Neuronal stem cell (in vitro differentiated cells): ENCODE measurements at regions not wholly inside any gene's neighbourhood (a gene's known extent, or its start where the extent isn't known, plus 50 kb on each side); places are given as distances from the start of the nearest gene placed in this dataset.
A peak's percentile ranks its signal among the peaks of the same experiment; 100 is the strongest.

Experiments
- DNase-seq: peaks from one replicate; pipeline ENCODE4 v3.0.0-alpha.2; 2013; ENCODE audit warnings: low spot score
- H2AFZ ChIP-seq: one replicate; pipeline ENCODE4 v1.6.1; 2013; ENCODE audit warnings: mild to moderate bottlenecking, low read length, inconsistent platforms
- H2AK5ac ChIP-seq: 2 replicates; pipeline ENCODE4 v1.6.1; 2013; ENCODE audit warnings: low read depth, mild to moderate bottlenecking, inconsistent platforms, low read length, moderate library complexity, mixed read lengths
- H2BK120ac ChIP-seq: 2 replicates; pipeline ENCODE4 v1.6.1; 2013; ENCODE audit warnings: low read depth, mild to moderate bottlenecking, inconsistent platforms, low read length, moderate library complexity, mixed read lengths
- H2BK12ac ChIP-seq: one replicate; pipeline ENCODE4 v1.6.1; 2013; ENCODE audit warnings: low read length, inconsistent platforms
- H2BK15ac ChIP-seq: 2 replicates; pipeline ENCODE4 v1.6.1; 2013; ENCODE audit warnings: mild to moderate bottlenecking, low read length, inconsistent platforms, mixed read lengths
- H2BK5ac ChIP-seq: one replicate; pipeline ENCODE4 v1.6.1; 2013; ENCODE audit warnings: inconsistent platforms, mild to moderate bottlenecking, low read length, moderate library complexity
- H3K14ac ChIP-seq: one replicate; pipeline ENCODE4 v1.6.1; 2013; ENCODE audit warnings: low read length, inconsistent platforms
- H3K18ac ChIP-seq: 2 replicates; pipeline ENCODE4 v1.6.1; 2013; ENCODE audit warnings: low read length, inconsistent platforms
- H3K23ac ChIP-seq: 2 replicates; pipeline ENCODE4 v1.6.1; 2013; ENCODE audit warnings: low read depth, mild to moderate bottlenecking, mixed read lengths, low read length, inconsistent platforms; ENCODE audit not compliant: poor library complexity
- H3K27ac ChIP-seq: replicated peaks from 3 replicates; pipeline ENCODE4 v1.5.1; 2013; ENCODE audit warnings: low read length, inconsistent platforms
- H3K27me3 ChIP-seq, 3 experiments: 2 replicates each; pipeline ENCODE4 v1.6.1; 2013; ENCODE audit warnings: low read length in 3 of 3, mild to moderate bottlenecking in 2 of 3, inconsistent platforms in 1 of 3, low read depth in 1 of 3, mixed read lengths in 1 of 3, moderate library complexity in 1 of 3; ENCODE audit not compliant: control insufficient read depth in 3 of 3, insufficient read depth in 3 of 3
- H3K36me3 ChIP-seq, 2 donors: replicated peaks in 1 of 2; 2 replicates each; pipeline ENCODE4 v1.6.1; 2013; ENCODE audit warnings: low read length in 2 of 2; ENCODE audit not compliant: control insufficient read depth in 2 of 2, insufficient read depth in 2 of 2
- H3K4ac ChIP-seq: 2 replicates; pipeline ENCODE4 v1.6.1; 2013; ENCODE audit warnings: inconsistent platforms, mild to moderate bottlenecking, low read length, moderate library complexity
- H3K4me1 ChIP-seq, 2 donors: 1 replicate in 1 of 2; 2 replicates in 1 of 2; pipeline ENCODE4 v1.6.1; 2013; ENCODE audit warnings: low read length in 2 of 2, low read depth in 1 of 2; ENCODE audit not compliant: control insufficient read depth in 2 of 2, insufficient read depth in 1 of 2
- H3K4me2 ChIP-seq: one replicate; pipeline ENCODE4 v1.6.1; 2013; ENCODE audit warnings: mild to moderate bottlenecking, low read length, inconsistent platforms; ENCODE audit not compliant: insufficient read depth, poor library complexity, severe bottlenecking
- H3K4me3 ChIP-seq, 2 donors: 2 replicates each; pipeline ENCODE4 v1.5.1; 2013; ENCODE audit warnings: low read length in 2 of 2, mild to moderate bottlenecking in 2 of 2, inconsistent platforms in 1 of 2, moderate library complexity in 1 of 2
- H3K79me1 ChIP-seq: one replicate; pipeline ENCODE4 v1.6.1; 2013; ENCODE audit warnings: low read depth, mild to moderate bottlenecking, inconsistent platforms, low read length, moderate library complexity
- H3K9ac ChIP-seq: one replicate; pipeline ENCODE4 v1.6.1; 2013; ENCODE audit warnings: mild to moderate bottlenecking, low read depth, low read length, inconsistent platforms; ENCODE audit not compliant: poor library complexity
- H3K9me3 ChIP-seq, 2 donors: replicated peaks in 1 of 2; 2 replicates each; pipeline versions ENCODE3 to v1.6.1; 2013; ENCODE audit warnings: low read length in 2 of 2, mild to moderate bottlenecking in 2 of 2, inconsistent platforms in 1 of 2, low read depth in 1 of 2, mixed read lengths in 1 of 2, moderate library complexity in 1 of 2; ENCODE audit not compliant: control insufficient read depth in 2 of 2, insufficient read depth in 1 of 2
- H4K8ac ChIP-seq: one replicate; pipeline ENCODE4 v1.6.1; 2013; ENCODE audit warnings: low read depth, mild to moderate bottlenecking, inconsistent platforms, low read length, moderate library complexity
- H4K91ac ChIP-seq: one replicate; pipeline ENCODE4 v1.6.1; 2013; ENCODE audit warnings: low read length, low read depth, mild to moderate bottlenecking, inconsistent platforms; ENCODE audit not compliant: poor library complexity
- WGBS, 2 donors: extraction: QIAGEN DNeasy Blood & Tissue Kit; methylation state at CpG; one replicate each; pipeline ENCODE4 v1.1.7; 2013; ENCODE audit warnings: missing lambda C conversion rate in 2 of 2, mixed read lengths in 1 of 2; ENCODE audit not compliant: insufficient read length in 2 of 2, insufficient replicate concordance in 1 of 2; ENCODE audit errors: extremely low coverage in 2 of 2; 5-methylcytosine and 5-hydroxymethylcytosine counted together

- WGBS, 2 donors = no CpG with 5 or more reads among the region's 4 CpGs
- no peaks in the 10 kb centered on the region for H3K79me1 ChIP-seq
Observed at GRCh38 chr1:230570724-230571360, 71.4 kb upstream of the COG2 start.

GRCh38 chr1:230569201-230569600 is 73.1 kb upstream of the COG2 start:
- WGBS, 2 donors = no CpG with 5 or more reads among the region's 9 CpGs
- no peak overlapping the region for H3K27ac ChIP-seq
- H2AFZ ChIP-seq = no peak overlapping the region
- peaks cover 3 to 4% of the 10 kb centered on the region in 2 donors for H3K4me1 ChIP-seq
- H3K14ac ChIP-seq = no peak overlapping the region
- no peak overlapping the region for H2AK5ac ChIP-seq
- no peak overlapping the region for H2BK5ac ChIP-seq
- H3K36me3 ChIP-seq = no peaks in the 10 kb centered on the region
- no peak overlapping the region for H2BK15ac ChIP-seq
- no peak overlapping the region for H3K18ac ChIP-seq
- H3K4me2 ChIP-seq = no peak overlapping the region
- no peak overlapping the region for H3K4ac ChIP-seq
- no peak overlapping the region for H4K8ac ChIP-seq
- DNase-seq = no peak
- H3K9ac ChIP-seq = no peak overlapping the region
- no peaks in the 10 kb centered on the region for H3K9me3 ChIP-seq
- no peak overlapping the region for H4K91ac ChIP-seq
- no peak overlapping the region for H3K23ac ChIP-seq
- no peak overlapping the region for H3K4me3 ChIP-seq
- no peaks in the 10 kb centered on the region for H3K27me3 ChIP-seq
- H2BK12ac ChIP-seq = no peak overlapping the region
- no peak overlapping the region for H2BK120ac ChIP-seq
- no peaks in the 10 kb centered on the region for H3K79me1 ChIP-seq

More at GRCh38 chr1:230570724-230571360, 71.4 kb upstream of the COG2 start:
- Histone ChIP-seq H4K8ac (no peak overlapping the region), H3K4ac (no peak overlapping the region), H3K27ac (no peak overlapping the region), H2AK5ac (no peak overlapping the region), H4K91ac (no peak overlapping the region), H2AFZ (no peak overlapping the region), H2BK15ac (no peak overlapping the region), H3K36me3 (no peaks in the 10 kb centered on the region), H3K23ac (no peak overlapping the region), H3K9me3 (peaks cover 0 to 3% of the 10 kb centered on the region in 2 donors), H2BK12ac (no peak overlapping the region), H3K9ac (no peak overlapping the region), H3K18ac (no peak overlapping the region), H2BK120ac (no peak overlapping the region), H2BK5ac (no peak overlapping the region), H3K4me2 (no peak overlapping the region), H3K27me3 (peaks cover 0 to 5% (median 3%) of the 10 kb centered on the region in 3 experiments), H3K14ac (no peak overlapping the region), H3K4me1 (peaks cover 2 to 3% of the 10 kb centered on the region in 2 donors), H3K4me3 (no peak overlapping the region)
- DNase-seq = no peak

DNA sequence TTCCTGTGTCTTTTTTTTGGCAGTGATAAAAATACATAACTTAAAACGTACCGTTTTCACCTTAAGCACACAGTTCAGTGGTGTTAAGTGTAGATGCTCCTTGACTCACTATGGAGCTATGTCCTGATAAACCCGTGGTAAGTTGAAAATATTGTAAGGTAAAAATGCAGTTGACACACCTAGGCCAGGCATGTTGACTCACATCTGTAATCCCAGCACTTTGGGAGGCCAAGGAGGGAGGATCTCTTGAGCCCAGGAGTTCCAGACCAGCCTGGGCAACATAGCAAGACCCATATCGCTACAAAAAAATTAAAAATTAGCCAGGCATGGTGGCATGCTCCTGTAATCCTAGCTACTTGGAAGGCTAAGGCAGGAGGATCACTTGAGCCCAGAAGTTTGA is 73.6 kb upstream of the COG2 start:
- H3K18ac ChIP-seq = no peak overlapping the region
- H2AK5ac ChIP-seq = no peak overlapping the region
- no peak overlapping the region for H4K8ac ChIP-seq
- no CpG with 5 or more reads among the region's 4 CpGs for WGBS, 2 donors
- no peak overlapping the region for H2BK12ac ChIP-seq
- H2BK5ac ChIP-seq = no peak overlapping the region
- no peak overlapping the region for H3K4ac ChIP-seq
- H4K91ac ChIP-seq = no peak overlapping the region
- H3K9me3 ChIP-seq = no peaks in the 10 kb centered on the region
- peaks cover 6% of the 10 kb centered on the region in 2 donors for H3K4me1 ChIP-seq
- no peak overlapping the region for H3K9ac ChIP-seq
- H3K4me3 ChIP-seq = no peak overlapping the region
- no peaks in the 10 kb centered on the region for H3K27me3 ChIP-seq
- no peak overlapping the region for H3K14ac ChIP-seq
- no peak overlapping the region for H3K27ac ChIP-seq
- H3K23ac ChIP-seq = no peak overlapping the region
- H2BK120ac ChIP-seq = no peak overlapping the region
- H3K4me2 ChIP-seq = no peak overlapping the region
- H2AFZ ChIP-seq = no peak overlapping the region
- H3K79me1 ChIP-seq = no peaks in the 10 kb centered on the region
- DNase-seq = no peak
- H2BK15ac ChIP-seq = no peak overlapping the region
- no peaks in the 10 kb centered on the region for H3K36me3 ChIP-seq

DNA sequence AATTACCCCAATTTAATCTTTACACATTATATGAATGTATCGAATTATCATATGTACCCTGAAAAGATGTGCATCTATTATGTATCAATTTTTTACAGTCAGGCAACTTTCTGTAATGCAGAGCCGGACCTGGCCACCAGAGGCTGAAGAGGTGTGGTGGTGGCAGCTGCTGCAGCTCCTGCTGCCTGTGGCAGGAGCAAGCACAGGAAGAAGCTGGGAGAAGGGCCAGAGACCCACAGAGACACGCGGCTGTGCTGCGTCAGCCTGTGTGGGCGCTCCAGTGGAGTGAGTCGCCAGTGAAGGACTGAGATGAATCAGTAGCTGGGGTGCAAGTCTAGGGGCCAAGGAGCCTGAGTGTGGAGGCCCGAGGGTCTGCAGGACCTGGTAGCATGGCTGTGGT is 74.3 kb upstream of the COG2 start:
- no peaks in the 10 kb centered on the region for H3K9me3 ChIP-seq
- H3K4me1 ChIP-seq = peaks cover 8 to 9% of the 10 kb centered on the region in 2 donors

More for the DNA sequence above, 74.3 kb upstream of the COG2 start:
- no peak overlapping the region for H2BK5ac ChIP-seq
- no peak overlapping the region for H4K8ac ChIP-seq
- H3K14ac ChIP-seq = no peak overlapping the region
- no peak overlapping the region for H3K4me2 ChIP-seq
- H3K36me3 ChIP-seq = no peaks in the 10 kb centered on the region
- H4K91ac ChIP-seq = no peak overlapping the region
- H2BK15ac ChIP-seq = peak overlapping the region; percentile 41
- no peak overlapping the region for H3K4me3 ChIP-seq
- DNase-seq = no peak
- no peaks in the 10 kb centered on the region for H3K27me3 ChIP-seq
- no peak overlapping the region for H3K23ac ChIP-seq
- peak overlapping the region; percentile 63 for H2BK12ac ChIP-seq
- H3K79me1 ChIP-seq = no peaks in the 10 kb centered on the region
- peak overlapping the region; percentile 77 for H3K18ac ChIP-seq
- H2BK120ac ChIP-seq = no peak overlapping the region
- no CpG with 5 or more reads among the region's 8 CpGs for WGBS, 2 donors
- H3K4ac ChIP-seq = no peak overlapping the region
- H3K27ac ChIP-seq = no peak overlapping the region
- H2AFZ ChIP-seq = no peak overlapping the region
- no peak overlapping the region for H2AK5ac ChIP-seq
- no peak overlapping the region for H3K9ac ChIP-seq
